HEK293 (cell line): ENCODE measurements at regions not wholly inside any gene's neighbourhood (a gene's known extent, or its start where the extent isn't known, plus 50 kb on each side); places are given as distances from the start of the nearest gene placed in this dataset.

Experiments used
- CTCF ChIA-PET: fragments of 350-600 bp; formaldehyde crosslinking; extraction: SDS; loops from one replicate; lab custom pipeline; 2021; ENCODE audit warnings: antibody characterized with exemption; lab: Yijun Ruan, JAX
- POLR2A ChIA-PET: fragments of 300-600 bp; formaldehyde crosslinking; extraction: SDS; loops from one replicate; lab custom pipeline; 2020; ENCODE audit warnings: antibody characterized with exemption, inconsistent platforms; lab: Yijun Ruan, JAX
- H3K27ac ChIP-seq: fragments of 200-500 bp; sonication (Bioruptor generic); 2 replicates; pipeline ENCODE4 v1.5.1; 2014; ENCODE audit warnings: low read depth, low read length, control low read depth, inconsistent platforms; ENCODE audit errors: extremely low read depth
- H3K36me3 ChIP-seq, 2 experiments: fragments of 200-500 bp in 1 of 2; sonication (Bioruptor generic) in 1 of 2; 1 replicate in 1 of 2; 2 replicates in 1 of 2; pipeline ENCODE4 v1.5.1; 2014 to 2017; ENCODE audit warnings: inconsistent platforms in 2 of 2, low read length in 2 of 2; ENCODE audit not compliant: control insufficient read depth in 2 of 2, insufficient read depth in 1 of 2
- H3K4me1 ChIP-seq: fragments of 200-500 bp; sonication (Bioruptor generic); 2 replicates; pipeline ENCODE4 v1.5.1; 2014; ENCODE audit warnings: mild to moderate bottlenecking, low read length, inconsistent platforms; ENCODE audit not compliant: control insufficient read depth, insufficient read depth
- H3K4me3 ChIP-seq: 2 replicates; pipeline ENCODE4 v1.5.1; 2011; ENCODE audit warnings: low read depth, mild to moderate bottlenecking, control low read depth, low read length, moderate library complexity
- H3K9me3 ChIP-seq: fragments of 200-500 bp; sonication (Bioruptor generic); 2 replicates; pipeline ENCODE4 v1.5.1; 2014; ENCODE audit warnings: low read depth, low read length, inconsistent platforms; ENCODE audit not compliant: control insufficient read depth, insufficient read depth
- BCL11B ChIP-seq: fragments of 450-650 bp; formaldehyde crosslinking; IDR thresholded peaks from 2 replicates; pipeline ENCODE4 v1.5.1; 2016; ENCODE audit warnings: low read depth, missing biosample characterization, missing genetic modification characterization
- GLIS2 ChIP-seq: fragments of 450-650 bp; formaldehyde crosslinking; IDR thresholded peaks from 2 replicates; pipeline ENCODE4 v1.5.1; 2016; ENCODE audit warnings: missing biosample characterization, missing genetic modification characterization
- IKZF3 ChIP-seq: fragments of 450-650 bp; IDR thresholded peaks from 2 replicates; pipeline ENCODE4 v1.5.0; 2018; ENCODE audit warnings: missing biosample characterization, mild to moderate bottlenecking, missing genetic modification characterization, moderate library complexity
- PBX3 ChIP-seq: sonication (generic); formaldehyde crosslinking; IDR thresholded peaks from 2 replicates; pipeline ENCODE4 v1.8.1; 2022; ENCODE audit warnings: mild to moderate bottlenecking, moderate library complexity, missing genetic modification reagents
- REPIN1 ChIP-seq: fragments of 450-650 bp; formaldehyde crosslinking; IDR thresholded peaks from 2 replicates; pipeline ENCODE4 v1.5.1; 2017; ENCODE audit warnings: missing biosample characterization, missing genetic modification characterization, low read depth
- YY2 ChIP-seq: fragments of 450-650 bp; formaldehyde crosslinking; IDR thresholded peaks from 2 replicates; pipeline ENCODE4 v1.5.1; 2016; ENCODE audit warnings: missing biosample characterization, missing genetic modification characterization
- ZBTB1 ChIP-seq: fragments of 450-650 bp; formaldehyde crosslinking; IDR thresholded peaks from 2 replicates; pipeline ENCODE4 v1.5.1; 2016; ENCODE audit warnings: missing biosample characterization, missing genetic modification characterization
- ZBTB48 ChIP-seq: fragments of 450-650 bp; formaldehyde crosslinking; IDR thresholded peaks from 2 replicates; pipeline ENCODE4 v1.5.1; 2016; ENCODE audit warnings: missing biosample characterization, missing genetic modification characterization
- ZFP3 ChIP-seq: fragments of 450-650 bp; formaldehyde crosslinking; IDR thresholded peaks from 2 replicates; pipeline ENCODE4 v1.5.1; 2016; ENCODE audit warnings: low read depth, missing biosample characterization, missing genetic modification characterization
- ZFP37 ChIP-seq: fragments of 450-650 bp; formaldehyde crosslinking; IDR thresholded peaks from 2 replicates; pipeline ENCODE4 v1.5.1; 2016; ENCODE audit warnings: missing biosample characterization, missing genetic modification characterization
- ZNF140 ChIP-seq: fragments of 450-650 bp; formaldehyde crosslinking; IDR thresholded peaks from 2 replicates; pipeline ENCODE4 v1.5.1; 2016; ENCODE audit warnings: missing biosample characterization, missing genetic modification characterization
- ZNF341 ChIP-seq: fragments of 450-650 bp; formaldehyde crosslinking; IDR thresholded peaks from 2 replicates; pipeline ENCODE4; 2016; ENCODE audit warnings: low read depth, missing biosample characterization, missing genetic modification characterization
- ZNF354C ChIP-seq: fragments of 450-650 bp; formaldehyde crosslinking; IDR thresholded peaks from 2 replicates; pipeline ENCODE4 v1.5.1; 2016; ENCODE audit warnings: missing biosample characterization, missing genetic modification characterization, low read depth, borderline replicate concordance
- ZNF37A ChIP-seq: fragments of 450-650 bp; IDR thresholded peaks from 2 replicates; pipeline ENCODE4 v1.5.1; 2018; ENCODE audit warnings: missing biosample characterization, missing genetic modification characterization
- ZNF398 ChIP-seq: fragments of 450-650 bp; formaldehyde crosslinking; IDR thresholded peaks from 2 replicates; pipeline ENCODE4 v1.5.1; 2017; ENCODE audit warnings: missing biosample characterization, missing genetic modification characterization
- ZNF48 ChIP-seq: fragments of 450-650 bp; formaldehyde crosslinking; IDR thresholded peaks from 2 replicates; pipeline ENCODE4 v1.5.1; 2016; ENCODE audit warnings: missing biosample characterization, missing genetic modification characterization
- ZNF501 ChIP-seq: fragments of 450-650 bp; formaldehyde crosslinking; IDR thresholded peaks from 2 replicates; pipeline ENCODE4 v1.5.1; 2016; ENCODE audit warnings: missing biosample characterization, missing genetic modification characterization
- ZNF544 ChIP-seq: fragments of 450-650 bp; formaldehyde crosslinking; IDR thresholded peaks from 2 replicates; pipeline ENCODE4 v1.5.0; 2017; ENCODE audit warnings: missing biosample characterization, missing genetic modification characterization
- ZNF707 ChIP-seq: fragments of 450-650 bp; formaldehyde crosslinking; IDR thresholded peaks from 2 replicates; pipeline ENCODE4 v1.5.1; 2016; ENCODE audit warnings: missing biosample characterization, missing genetic modification characterization
- ZNF747 ChIP-seq: fragments of 450-650 bp; formaldehyde crosslinking; IDR thresholded peaks from 2 replicates; pipeline ENCODE4 v1.5.1; 2016; ENCODE audit warnings: missing biosample characterization, missing genetic modification characterization

DNA sequence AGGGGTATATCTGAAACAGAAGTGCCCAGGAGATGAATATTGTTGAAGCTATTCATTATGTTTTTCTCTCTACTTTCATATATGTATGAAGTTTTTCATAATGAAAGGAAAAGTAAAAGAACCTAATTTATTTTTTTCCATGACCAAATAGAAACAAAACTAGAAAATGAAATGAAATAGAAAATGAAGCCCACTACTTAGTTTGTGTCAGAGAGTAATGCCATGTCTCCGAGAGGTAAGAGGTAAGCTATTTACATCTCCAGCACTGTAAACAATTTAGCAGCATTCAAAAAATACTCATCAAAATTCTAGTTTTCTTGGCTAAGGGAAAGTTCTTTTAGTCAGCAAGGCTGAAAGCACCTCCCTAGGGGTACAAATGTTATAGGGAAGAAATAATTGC lies 238.6 kb downstream of the PTH2R start:
- Histone ChIP-seq H3K27ac (no peak overlapping the region), H3K4me3 (no peak overlapping the region)
- TF ChIP-seq ZNF747 (tag by site-specific recombination) = no peak
- no peak for TF ChIP-seq PBX3 (CRISPR knock-in tag)
- no peak for TF ChIP-seq ZNF354C (tag by site-specific recombination)
- TF ChIP-seq ZNF707 = no peak
- no peak for TF ChIP-seq ZNF48 (tag by site-specific recombination)
- no peak for TF ChIP-seq ZFP37
- no peak for TF ChIP-seq IKZF3 (tag by site-specific recombination)
- TF ChIP-seq ZNF398 = no peak
- no peak for TF ChIP-seq ZFP3 (tag by site-specific recombination)
- no peak for TF ChIP-seq ZNF37A (tag by site-specific recombination)
- TF ChIP-seq GLIS2 (tag by site-specific recombination) = no peak
- TF ChIP-seq ZNF544 (tag by site-specific recombination) = no peak
- TF ChIP-seq YY2 (tag by site-specific recombination) = no peak
- no peak for TF ChIP-seq REPIN1
- TF ChIP-seq, all 188 proteins: peak for 0
- Histone ChIP-seq H3K36me3 (no peaks in the 10 kb centered on the region), H3K9me3 (no peaks in the 10 kb centered on the region), H3K4me1 (no peaks in the 10 kb centered on the region)
- ChIA-PET POLR2A (no interaction called here), CTCF (no interaction called here)

DNA sequence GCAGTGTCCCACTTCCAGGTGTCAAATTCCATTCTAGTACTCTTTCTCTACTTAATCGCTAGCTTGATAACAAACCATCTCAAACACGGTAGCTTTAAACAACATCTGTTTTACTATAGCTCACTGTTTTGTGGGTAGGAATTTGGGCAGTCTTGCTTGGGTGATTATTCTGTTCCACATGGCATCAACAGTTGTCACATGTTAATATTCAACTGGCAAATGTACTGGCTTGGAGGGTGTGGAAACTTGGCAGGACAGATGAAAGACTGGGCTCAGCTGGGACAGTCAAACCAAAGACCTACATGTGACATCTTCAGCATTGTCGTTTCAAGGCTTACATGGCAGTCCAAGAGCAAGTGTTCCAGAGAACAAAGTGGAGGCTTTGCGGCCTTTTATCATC lies 241.8 kb downstream of the PTH2R start:
- CTCF ChIA-PET = no interaction called here
- H3K4me1 ChIP-seq = no peaks in the 10 kb centered on the region
- no peak overlapping the region for H3K27ac ChIP-seq
- no peaks in the 10 kb centered on the region for H3K9me3 ChIP-seq
- no peak overlapping the region for H3K4me3 ChIP-seq
- TF ChIP-seq ZNF501 (tag by site-specific recombination) (no peak), ZBTB1 (tag by site-specific recombination) (no peak), ZBTB48 (tag by site-specific recombination) (no peak)
- H3K36me3 ChIP-seq = no peaks in the 10 kb centered on the region
- POLR2A ChIA-PET = no interaction called here

DNA sequence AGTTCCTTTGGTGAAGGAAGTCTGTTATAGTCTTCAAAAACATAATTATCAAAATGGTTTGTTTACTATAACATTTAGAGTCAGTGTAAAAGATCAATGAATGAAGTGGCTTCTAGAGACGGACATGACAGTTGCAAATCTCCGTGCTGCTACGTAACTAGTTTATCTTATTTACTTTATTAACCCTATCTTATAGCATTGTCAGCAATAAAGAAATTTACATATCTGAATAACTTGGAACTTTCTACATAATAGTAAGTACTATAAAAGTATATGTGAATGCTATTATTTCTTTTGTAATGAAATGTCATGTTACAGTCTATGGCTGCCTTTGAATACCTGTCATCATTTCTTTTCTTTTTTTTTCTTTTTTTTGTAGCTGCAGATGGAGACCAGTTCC lies 246.8 kb downstream of the PTH2R start:
- Histone ChIP-seq H3K4me1 (no peaks in the 10 kb centered on the region), H3K4me3 (no peak overlapping the region), H3K9me3 (no peaks in the 10 kb centered on the region), H3K36me3 (no peaks in the 10 kb centered on the region), H3K27ac (no peak overlapping the region)
- no peak for TF ChIP-seq ZNF140 (tag by site-specific recombination)
- TF ChIP-seq ZNF341 (tag by site-specific recombination) = no peak
- TF ChIP-seq BCL11B (tag by site-specific recombination) = no peak
- TF ChIP-seq ZNF398 = no peak
- ChIA-PET CTCF (no interaction called here), POLR2A (no interaction called here)
